ENCODE measurements at regions not wholly inside any gene's neighbourhood (a gene's known extent, or its start where the extent isn't known, plus 50 kb on each side); places are given as distances from the start of the nearest gene placed in this dataset.

GRCh38 chr2:18159896-18160295 is 281.4 kb downstream of the KCNS3 start:
- dilution Hi-C loops (cut with MboI; ENCODE audit: extremely low pct_ligation_motif_present, low sequenced_read_pairs): no loop called here
- POLR2A ChIA-PET: no interaction called here

GRCh38 chr2:18156421-18156820 is 278.0 kb downstream of the KCNS3 start:
- ChIA-PET CTCF (no interaction called here), POLR2A (no interaction called here)
- Histone ChIP-seq H2AFZ (ENCODE audit: low read depth, low read length) (no peak overlapping the region), H3K79me2 (ENCODE audit: control insufficient read depth, insufficient read depth, low read length) (no peaks in the 10 kb centered on the region), H3K4me1 (ENCODE audit: control insufficient read depth, extremely low read depth, insufficient read depth, low read length) (no peaks in the 10 kb centered on the region), H3K36me3 (ENCODE audit: control insufficient read depth in 2 of 2, extremely low read depth in 1 of 2, insufficient read depth in 2 of 2, low read length in 2 of 2) (no peaks in the 10 kb centered on the region), H4K20me1 (replicated peaks; ENCODE audit: control insufficient read depth, extremely low read depth, insufficient read depth, low read length) (no peaks in the 10 kb centered on the region), H3K4me2 (ENCODE audit: insufficient read depth, low read length) (no peak overlapping the region), H3K4me3 (replicated peaks in 1 of 3; ENCODE audit: insufficient read depth in 1 of 3, low read depth in 1 of 3, low read length in 3 of 3) (no peak overlapping the region), H3K9me3 (replicated peaks; ENCODE audit: control insufficient read depth, insufficient read depth, low read length) (no peaks in the 10 kb centered on the region), H3K9me1 (replicated peaks; ENCODE audit: control insufficient read depth, extremely low read depth, insufficient read depth, low read length) (no peaks in the 10 kb centered on the region), H3K27me3 (ENCODE audit: control insufficient read depth in 2 of 2, insufficient read depth in 2 of 2, low read length in 2 of 2) (no peaks in the 10 kb centered on the region), H3K9ac (replicated peaks; ENCODE audit: extremely low read depth, insufficient read depth, low read length) (no peak overlapping the region), H3K27ac (ENCODE audit: insufficient read depth, low read depth, low read length) (no peak overlapping the region)
- BruUV-seq (replicated peaks): no TSS peak
- TF ChIP-seq EZH2 (IDR thresholded peaks at IDR 0.05; ENCODE audit: borderline replicate concordance, low read depth, low read length, severe bottlenecking) (no peak), GATA2 (IDR thresholded peaks at IDR 0.05; ENCODE audit: insufficient read depth, insufficient read length, low read depth, low read length) (no peak), FOS (IDR thresholded peaks at IDR 0.05; ENCODE audit: borderline replicate concordance, insufficient read depth, low read length) (no peak), JUN (IDR thresholded peaks at IDR 0.05; ENCODE audit: borderline replicate concordance, insufficient read depth, insufficient read length, low read depth) (no peak), POLR2A (IDR thresholded peaks at IDR 0.05; ENCODE audit: low read depth, low read length) (no peak), MAX (IDR thresholded peaks at IDR 0.05; ENCODE audit: insufficient read depth, insufficient read length) (no peak), POLR2AphosphoS5 (IDR thresholded peaks at IDR 0.05; ENCODE audit: insufficient read depth, low read depth, low read length) (no peak), CTCF (IDR thresholded peaks at IDR 0.05; ENCODE audit: extremely low read depth in 1 of 2, insufficient read depth in 1 of 2, low read depth in 1 of 2, low read length in 2 of 2) (no peak), MYC (IDR thresholded peaks at IDR 0.05; ENCODE audit: low read depth, low read length) (no peak)
- intact Hi-C loops (cut with micrococcal nuclease) (no loop called here), dilution Hi-C loops (cut with MboI; ENCODE audit: extremely low pct_ligation_motif_present, low sequenced_read_pairs) (no loop called here)
- no peak for FAIRE-seq
- DNase-seq (ENCODE audit: low read depth, low spot score): no peak

More at GRCh38 chr2:18159896-18160295, 281.4 kb downstream of the KCNS3 start:
- H3K9ac ChIP-seq (replicated peaks; ENCODE audit: extremely low read depth, insufficient read depth, low read length): no peak overlapping the region
- no peak overlapping the region for H2AFZ ChIP-seq (ENCODE audit: low read depth, low read length)
- H3K27ac ChIP-seq (ENCODE audit: insufficient read depth, low read depth, low read length): no peak overlapping the region
- H3K36me3 ChIP-seq (ENCODE audit: control insufficient read depth in 2 of 2, extremely low read depth in 1 of 2, insufficient read depth in 2 of 2, low read length in 2 of 2): no peaks in the 10 kb centered on the region
- no peaks in the 10 kb centered on the region for H3K27me3 ChIP-seq (ENCODE audit: control insufficient read depth in 2 of 2, insufficient read depth in 2 of 2, low read length in 2 of 2)
- H3K9me3 ChIP-seq (replicated peaks; ENCODE audit: control insufficient read depth, insufficient read depth, low read length): no peaks in the 10 kb centered on the region
- H3K9me1 ChIP-seq (replicated peaks; ENCODE audit: control insufficient read depth, extremely low read depth, insufficient read depth, low read length): no peaks in the 10 kb centered on the region
- H3K4me3 ChIP-seq (replicated peaks in 1 of 3; ENCODE audit: insufficient read depth in 1 of 3, low read depth in 1 of 3, low read length in 3 of 3): no peak overlapping the region
- no TSS peak for BruUV-seq (replicated peaks)
- DNase-seq (ENCODE audit: low read depth, low spot score) (no peak), FAIRE-seq (no peak)
- no peak for TF ChIP-seq MAX (IDR thresholded peaks at IDR 0.05; ENCODE audit: insufficient read depth, insufficient read length)
- intact Hi-C loops (cut with micrococcal nuclease): no loop called here
- H4K20me1 ChIP-seq (replicated peaks; ENCODE audit: control insufficient read depth, extremely low read depth, insufficient read depth, low read length): no peaks in the 10 kb centered on the region
- H3K4me1 ChIP-seq (ENCODE audit: control insufficient read depth, extremely low read depth, insufficient read depth, low read length): no peaks in the 10 kb centered on the region
- no peaks in the 10 kb centered on the region for H3K79me2 ChIP-seq (ENCODE audit: control insufficient read depth, insufficient read depth, low read length)
- H3K4me2 ChIP-seq (ENCODE audit: insufficient read depth, low read length): no peak overlapping the region
- CTCF ChIA-PET: interaction anchor here (1.0 to 2.2 kb wide), 4 partner anchors 10 to 19 kb away, joined by 3 to 7 read pairs (median 4); no protein-coding TSS in a partner anchor

All from endothelial cell of umbilical vein (primary cell).